Endodermal cell (in vitro differentiated cells): ENCODE measurements at regions not wholly inside any gene's neighbourhood (a gene's known extent, or its start where the extent isn't known, plus 50 kb on each side); places are given as distances from the start of the nearest gene placed in this dataset.
"Not testable (repeated sequence)": the region's sequence is repeated elsewhere in the genome, so short reads cannot be mapped to it uniquely, and the experiment has no call there.

ENCODE experiments used
- DNase-seq: peaks from one replicate; pipeline ENCODE4 v3.0.0-alpha.2; 2017
- H3K27ac ChIP-seq: 2 replicates; pipeline ENCODE4 v1.5.1; 2013; ENCODE audit warnings: mild to moderate bottlenecking, low read depth, low read length, moderate library complexity
- H3K27me3 ChIP-seq: 2 replicates; pipeline ENCODE4 v1.6.1; 2013; ENCODE audit warnings: mild to moderate bottlenecking, low read length, moderate library complexity; ENCODE audit not compliant: insufficient read depth, control insufficient read depth, poor library complexity, severe bottlenecking
- H3K36me3 ChIP-seq: 2 replicates; pipeline ENCODE4 v1.7.0; 2013; ENCODE audit warnings: mild to moderate bottlenecking, low read length, moderate library complexity; ENCODE audit not compliant: control insufficient read depth, insufficient read depth
- H3K4me1 ChIP-seq: one replicate; pipeline ENCODE4 v1.7.0; 2013; ENCODE audit warnings: low read length; ENCODE audit not compliant: control insufficient read depth, insufficient read depth
- H3K4me3 ChIP-seq: 2 replicates; pipeline ENCODE4 v1.5.1; 2013; ENCODE audit warnings: mild to moderate bottlenecking, low read length, moderate library complexity
- H3K9ac ChIP-seq: 2 replicates; pipeline ENCODE4 v1.6.1; 2013; ENCODE audit warnings: mild to moderate bottlenecking, low read length, moderate library complexity; ENCODE audit not compliant: poor library complexity, severe bottlenecking; ENCODE audit errors: extremely low read depth
- H3K9me3 ChIP-seq: 2 replicates; pipeline ENCODE4 v1.6.1; 2013; ENCODE audit warnings: mild to moderate bottlenecking, low read length, moderate library complexity; ENCODE audit not compliant: control insufficient read depth
- H3K27ac Mint-ChIP-seq: 2 replicates; pipeline ENCODE4 v1.8.0; 2020; ENCODE audit warnings: mixed read lengths
- H3K27me3 Mint-ChIP-seq: 2 replicates; pipeline ENCODE4 v1.8.0; 2021; ENCODE audit warnings: mild to moderate bottlenecking, mixed read lengths; ENCODE audit not compliant: insufficient read depth
- H3K36me3 Mint-ChIP-seq: 2 replicates; pipeline ENCODE4 v1.8.0; 2020; ENCODE audit warnings: low read depth, mixed read lengths
- H3K4me1 Mint-ChIP-seq: 2 replicates; pipeline ENCODE4 v1.8.0; 2020; ENCODE audit warnings: mixed read lengths
- H3K4me3 Mint-ChIP-seq: 2 replicates; pipeline ENCODE4 v1.8.0; 2020; ENCODE audit warnings: mild to moderate bottlenecking, moderate library complexity, mixed read lengths
- H3K9me3 Mint-ChIP-seq: 2 replicates; pipeline ENCODE4 v1.8.0; 2020; ENCODE audit warnings: mild to moderate bottlenecking, mixed read lengths
- WGBS, 2 experiments: methylation state at CpG; one replicate each; pipeline versions ENCODE4 v1.1.5 to v1.1.7; 2013; ENCODE audit warnings: missing lambda C conversion rate in 2 of 2, mixed read lengths in 1 of 2; ENCODE audit not compliant: insufficient coverage in 1 of 2, insufficient read length in 1 of 2; 5-methylcytosine and 5-hydroxymethylcytosine counted together
- TF ChIP-seq, protein P1 (sequence below): fragments of 200-600 bp; sonication (generic); conservative IDR thresholded peaks from 2 replicates; pipeline ENCODE4 v1.5.0; 2021; ENCODE audit warnings: antibody characterized with exemption, mild to moderate bottlenecking

DNA sequence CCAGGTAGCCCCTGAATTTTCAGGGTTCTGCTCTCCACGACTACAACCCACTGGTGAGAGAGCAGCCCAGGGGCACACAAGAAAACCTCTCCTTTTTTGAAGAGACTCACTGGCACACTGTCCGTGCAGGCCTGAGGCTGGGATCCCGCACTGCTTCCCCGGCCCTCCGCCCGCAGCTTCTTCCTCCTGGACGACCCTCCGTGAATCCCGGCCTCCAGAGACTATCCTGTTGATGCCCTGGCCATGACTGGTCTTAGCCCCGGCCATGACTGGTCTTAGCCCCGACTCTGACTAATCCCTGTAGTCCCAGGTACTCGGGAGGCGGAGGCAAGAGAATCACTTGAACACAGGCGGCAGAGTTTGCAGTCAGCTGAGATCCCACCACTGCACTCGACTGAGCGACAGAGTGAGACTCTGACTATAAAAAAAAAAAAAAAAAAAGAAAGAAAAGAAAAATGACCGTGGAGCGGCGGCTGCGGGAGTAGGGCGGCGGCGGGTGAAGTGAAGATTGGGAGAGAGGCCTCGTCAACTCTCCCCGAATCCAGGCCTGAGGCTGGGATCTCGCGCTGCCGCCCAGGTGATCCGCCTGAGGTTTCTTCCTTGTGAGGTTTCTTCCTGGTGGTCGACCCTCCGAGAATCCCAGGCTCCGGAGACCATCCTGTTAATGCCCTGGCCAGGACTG lies 196.4 kb downstream of the ZNF716 start:
- H3K4me3 Mint-ChIP-seq = no peak overlapping the region
- Histone ChIP-seq H3K9me3 (peaks cover 12% of the 10 kb centered on the region), H3K9ac (no peak overlapping the region), H3K36me3 (no peaks in the 10 kb centered on the region), H3K27ac (no peak overlapping the region), H3K4me3 (no peak overlapping the region), H3K4me1 (no peaks in the 10 kb centered on the region), H3K27me3 (no peaks in the 10 kb centered on the region)
- WGBS, 2 experiments = 87 to 91% methylated on average over 16 to 32 of the region's 32 CpGs
- DNase-seq = no peak
- H3K4me1 Mint-ChIP-seq = no peaks in the 10 kb centered on the region
- TF ChIP-seq, protein P1, sequence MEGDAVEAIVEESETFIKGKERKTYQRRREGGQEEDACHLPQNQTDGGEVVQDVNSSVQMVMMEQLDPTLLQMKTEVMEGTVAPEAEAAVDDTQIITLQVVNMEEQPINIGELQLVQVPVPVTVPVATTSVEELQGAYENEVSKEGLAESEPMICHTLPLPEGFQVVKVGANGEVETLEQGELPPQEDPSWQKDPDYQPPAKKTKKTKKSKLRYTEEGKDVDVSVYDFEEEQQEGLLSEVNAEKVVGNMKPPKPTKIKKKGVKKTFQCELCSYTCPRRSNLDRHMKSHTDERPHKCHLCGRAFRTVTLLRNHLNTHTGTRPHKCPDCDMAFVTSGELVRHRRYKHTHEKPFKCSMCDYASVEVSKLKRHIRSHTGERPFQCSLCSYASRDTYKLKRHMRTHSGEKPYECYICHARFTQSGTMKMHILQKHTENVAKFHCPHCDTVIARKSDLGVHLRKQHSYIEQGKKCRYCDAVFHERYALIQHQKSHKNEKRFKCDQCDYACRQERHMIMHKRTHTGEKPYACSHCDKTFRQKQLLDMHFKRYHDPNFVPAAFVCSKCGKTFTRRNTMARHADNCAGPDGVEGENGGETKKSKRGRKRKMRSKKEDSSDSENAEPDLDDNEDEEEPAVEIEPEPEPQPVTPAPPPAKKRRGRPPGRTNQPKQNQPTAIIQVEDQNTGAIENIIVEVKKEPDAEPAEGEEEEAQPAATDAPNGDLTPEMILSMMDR = no peak
- H3K27me3 Mint-ChIP-seq = no peaks in the 10 kb centered on the region
- no peak overlapping the region for H3K27ac Mint-ChIP-seq
- H3K36me3 Mint-ChIP-seq = peaks cover 5% of the 10 kb centered on the region
- H3K9me3 Mint-ChIP-seq = peaks cover 94% of the 10 kb centered on the region

DNA sequence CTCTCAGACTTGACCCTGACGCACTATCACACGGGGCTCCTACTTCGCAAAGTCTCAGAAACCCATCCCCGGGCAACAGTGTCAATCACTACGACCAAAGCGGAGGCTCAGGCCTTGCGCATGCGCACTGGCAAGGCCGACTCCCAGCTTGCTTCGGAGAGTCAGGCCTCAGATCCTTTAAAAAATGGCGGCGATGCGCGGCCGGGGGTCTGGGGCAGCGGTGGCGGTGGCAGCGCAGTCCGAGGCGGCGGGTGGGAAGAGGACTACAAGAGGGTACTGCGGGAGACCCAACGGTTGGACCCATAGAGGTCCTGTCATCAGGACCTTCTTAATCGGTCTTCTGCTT lies 196.9 kb downstream of the ZNF716 start:
- no peaks in the 10 kb centered on the region for H3K27me3 Mint-ChIP-seq
- peaks cover 94% of the 10 kb centered on the region for H3K9me3 Mint-ChIP-seq
- no peak overlapping the region for H3K9ac ChIP-seq
- WGBS, 2 experiments = 94 to 95% methylated on average over 10 to 24 of the region's 24 CpGs
- TF ChIP-seq, protein P1 = no peak
- DNase-seq = no peak
- no peaks in the 10 kb centered on the region for H3K4me1 ChIP-seq
- no peak overlapping the region for H3K27ac Mint-ChIP-seq
- no peaks in the 10 kb centered on the region for H3K36me3 ChIP-seq
- H3K4me3 Mint-ChIP-seq = no peak overlapping the region
- H3K27me3 ChIP-seq = no peaks in the 10 kb centered on the region
- peaks cover 5% of the 10 kb centered on the region for H3K36me3 Mint-ChIP-seq
- H3K27ac ChIP-seq = no peak overlapping the region
- H3K9me3 ChIP-seq = peaks cover 12% of the 10 kb centered on the region
- H3K4me3 ChIP-seq = no peak overlapping the region
- no peaks in the 10 kb centered on the region for H3K4me1 Mint-ChIP-seq

DNA sequence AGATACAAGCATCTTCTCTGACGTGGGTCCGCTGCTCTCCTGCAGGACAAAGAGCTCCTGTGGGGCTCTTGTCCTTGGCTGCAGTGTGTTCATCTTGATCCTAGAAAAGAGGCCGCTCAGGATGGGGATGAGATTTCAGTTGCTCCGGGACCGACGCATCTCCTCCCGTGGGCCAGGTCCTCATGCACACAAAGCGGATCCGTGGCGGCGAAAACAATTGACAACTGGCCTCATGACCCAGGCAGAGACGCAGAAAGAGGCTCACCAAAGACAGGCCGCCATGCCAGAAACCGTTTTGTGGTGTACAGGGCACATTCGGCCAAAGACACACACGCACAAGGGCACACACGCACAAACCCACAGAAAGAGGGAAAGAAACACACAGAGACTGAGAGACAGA lies 200.4 kb downstream of the ZNF716 start:
- not testable (repeated sequence) for H3K4me1 Mint-ChIP-seq, H3K27me3 ChIP-seq, H3K4me3 ChIP-seq, H3K4me1 ChIP-seq, H3K4me3 Mint-ChIP-seq, H3K36me3 ChIP-seq, DNase-seq, H3K27ac ChIP-seq, H3K9ac ChIP-seq, H3K36me3 Mint-ChIP-seq, H3K27ac Mint-ChIP-seq, H3K27me3 Mint-ChIP-seq
- peaks cover 20% of the 10 kb centered on the region for H3K9me3 ChIP-seq
- 90 to 91% methylated on average over 7 to 17 of the region's 17 CpGs for WGBS, 2 experiments
- H3K9me3 Mint-ChIP-seq = peaks cover 96% of the 10 kb centered on the region

DNA sequence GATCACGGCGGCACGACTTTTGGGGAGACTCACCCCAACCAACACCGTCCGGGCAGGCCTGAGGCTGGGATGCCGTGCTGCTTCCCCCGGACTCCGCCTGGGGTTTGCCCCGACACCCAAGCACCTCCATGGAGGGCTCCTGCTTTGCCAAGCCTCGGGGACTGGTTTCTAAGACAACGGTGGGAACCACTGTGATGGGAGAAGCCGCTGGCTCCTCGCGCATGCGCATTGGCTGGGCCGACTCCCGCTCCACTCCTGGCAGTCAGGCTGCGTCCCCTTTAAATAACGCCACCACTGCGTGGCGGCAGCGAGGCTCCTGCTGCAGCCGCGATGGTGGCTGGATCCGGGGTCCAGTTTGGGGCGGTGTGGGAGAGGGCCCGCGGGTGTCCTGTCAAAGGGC lies 201.0 kb downstream of the ZNF716 start:
- Mint-ChIP-seq H3K36me3 (peaks cover 7% of the 10 kb centered on the region), H3K9me3 (peaks cover 96% of the 10 kb centered on the region), H3K4me3 (no peak overlapping the region), H3K27me3 (no peaks in the 10 kb centered on the region), H3K4me1 (no peaks in the 10 kb centered on the region), H3K27ac (no peak overlapping the region)
- H3K36me3 ChIP-seq = no peaks in the 10 kb centered on the region
- peaks cover 20% of the 10 kb centered on the region for H3K9me3 ChIP-seq
- TF ChIP-seq, protein P1 = no peak
- no peak overlapping the region for H3K9ac ChIP-seq
- no peak for DNase-seq
- no peaks in the 10 kb centered on the region for H3K4me1 ChIP-seq
- H3K27me3 ChIP-seq = no peaks in the 10 kb centered on the region
- H3K27ac ChIP-seq = no peak overlapping the region
- no peak overlapping the region for H3K4me3 ChIP-seq
- 94 to 97% methylated on average over 18 to 28 of the region's 28 CpGs for WGBS, 2 experiments

DNA sequence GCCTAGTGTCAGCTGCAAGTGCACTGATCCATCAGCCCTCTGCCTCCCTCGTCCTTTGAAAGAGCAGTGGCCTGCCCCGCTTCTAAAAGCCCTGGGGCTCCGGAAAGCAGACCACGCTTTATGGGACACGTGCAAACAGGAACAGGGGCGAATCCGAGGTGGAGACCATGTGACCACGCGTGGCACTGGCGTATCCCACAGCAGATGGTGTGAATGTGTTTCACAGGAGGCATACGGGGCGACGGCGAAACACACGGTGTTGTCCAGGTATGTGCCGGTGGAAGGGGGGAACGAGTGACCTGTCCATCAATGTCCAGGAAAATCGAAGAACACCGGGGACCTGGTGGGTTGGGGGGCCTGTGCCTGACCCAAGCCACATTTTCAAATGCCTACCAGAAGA lies 201.6 kb downstream of the ZNF716 start:
- H3K36me3 Mint-ChIP-seq, H3K4me1 ChIP-seq, DNase-seq, H3K27me3 ChIP-seq, H3K4me3 ChIP-seq, H3K27ac ChIP-seq, H3K9ac ChIP-seq, H3K27ac Mint-ChIP-seq, H3K27me3 Mint-ChIP-seq, H3K36me3 ChIP-seq, H3K4me3 Mint-ChIP-seq, H3K4me1 Mint-ChIP-seq: not testable (repeated sequence)
- H3K9me3 ChIP-seq = peaks cover 21% of the 10 kb centered on the region
- WGBS, 2 experiments = 82 to 89% methylated on average over 8 to 19 of the region's 19 CpGs
- peaks cover 97% of the 10 kb centered on the region for H3K9me3 Mint-ChIP-seq
